Keratinocyte (primary cell): ENCODE measurements at regions not wholly inside any gene's neighbourhood (a gene's known extent, or its start where the extent isn't known, plus 50 kb on each side); places are given as distances from the start of the nearest gene placed in this dataset.

Experiments used
- EZH2 ChIP-seq: IDR thresholded peaks from one replicate; pipeline ENCODE4 v1.6.1; 2012; ENCODE audit warnings: inconsistent platforms, mild to moderate bottlenecking, low read length, moderate library complexity
- TF ChIP-seq, protein P1 (sequence below), 3 experiments: IDR thresholded peaks in 1 of 3; conservative IDR thresholded peaks in 1 of 3; optimal IDR thresholded peaks in 1 of 3; 2 replicates in 2 of 3; 3 replicates in 1 of 3; pipeline versions ENCODE3 to v1.5.1; 2011; ENCODE audit warnings: low read length in 3 of 3, mild to moderate bottlenecking in 3 of 3, moderate library complexity in 2 of 3, control low read depth in 1 of 3, inconsistent platforms in 1 of 3; ENCODE audit not compliant: insufficient read depth in 2 of 3; ENCODE audit errors: extremely low read depth in 1 of 3

DNA sequence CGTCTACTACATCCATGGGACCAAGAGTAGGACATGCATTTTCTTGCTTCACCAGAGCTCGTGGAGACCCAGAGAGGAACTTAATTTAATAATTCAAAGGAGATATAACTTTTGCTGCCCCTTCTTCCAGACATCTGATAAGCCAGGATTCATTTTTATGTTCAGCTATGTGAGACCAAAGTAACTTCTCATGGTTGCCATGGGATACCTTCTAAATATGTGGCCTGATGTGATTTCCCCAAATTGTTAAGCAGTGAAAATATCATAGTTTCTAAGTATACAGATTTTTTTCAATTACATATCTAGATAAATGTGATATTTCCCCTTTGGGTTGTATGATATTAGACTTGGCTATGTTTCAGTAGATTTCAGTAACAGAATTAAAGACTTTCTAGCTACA, 185.5 kb upstream of the FN1 start:
- TF ChIP-seq, protein P1, sequence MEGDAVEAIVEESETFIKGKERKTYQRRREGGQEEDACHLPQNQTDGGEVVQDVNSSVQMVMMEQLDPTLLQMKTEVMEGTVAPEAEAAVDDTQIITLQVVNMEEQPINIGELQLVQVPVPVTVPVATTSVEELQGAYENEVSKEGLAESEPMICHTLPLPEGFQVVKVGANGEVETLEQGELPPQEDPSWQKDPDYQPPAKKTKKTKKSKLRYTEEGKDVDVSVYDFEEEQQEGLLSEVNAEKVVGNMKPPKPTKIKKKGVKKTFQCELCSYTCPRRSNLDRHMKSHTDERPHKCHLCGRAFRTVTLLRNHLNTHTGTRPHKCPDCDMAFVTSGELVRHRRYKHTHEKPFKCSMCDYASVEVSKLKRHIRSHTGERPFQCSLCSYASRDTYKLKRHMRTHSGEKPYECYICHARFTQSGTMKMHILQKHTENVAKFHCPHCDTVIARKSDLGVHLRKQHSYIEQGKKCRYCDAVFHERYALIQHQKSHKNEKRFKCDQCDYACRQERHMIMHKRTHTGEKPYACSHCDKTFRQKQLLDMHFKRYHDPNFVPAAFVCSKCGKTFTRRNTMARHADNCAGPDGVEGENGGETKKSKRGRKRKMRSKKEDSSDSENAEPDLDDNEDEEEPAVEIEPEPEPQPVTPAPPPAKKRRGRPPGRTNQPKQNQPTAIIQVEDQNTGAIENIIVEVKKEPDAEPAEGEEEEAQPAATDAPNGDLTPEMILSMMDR (optimal IDR thresholded peaks at IDR 0.05 in 1 of 3, IDR thresholded peaks at IDR 0.05 in 1 of 3, conservative IDR thresholded peaks at IDR 0.05 in 1 of 3; ENCODE audit: extremely low read depth in 1 of 3, insufficient read depth in 2 of 3, low read length in 3 of 3), result no peak
- no peak for TF ChIP-seq EZH2
